ENCODE measurements at regions not wholly inside any gene's neighbourhood (a gene's known extent, or its start where the extent isn't known, plus 50 kb on each side); places are given as distances from the start of the nearest gene placed in this dataset.

DNA sequence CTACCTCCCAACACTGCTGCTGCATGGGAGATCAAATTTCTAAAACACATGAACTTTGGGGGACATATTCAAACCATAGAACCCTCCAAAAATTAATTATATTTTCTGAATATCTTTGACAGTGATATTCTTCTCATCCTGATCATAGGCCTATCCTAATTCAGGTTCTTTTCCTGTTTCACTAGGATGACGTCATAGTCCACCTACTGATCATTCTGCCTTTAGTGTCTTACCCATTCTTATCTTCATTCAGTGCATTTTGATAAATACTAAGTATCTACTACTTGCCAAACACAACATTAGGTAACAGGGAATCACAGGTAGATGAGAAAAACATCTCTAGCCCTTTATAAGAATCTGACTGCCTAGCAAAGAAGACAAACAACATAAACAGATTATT, 179.1 kb upstream of the PRLR start:
- H3K36me3 ChIP-seq = no peaks in the 10 kb centered on the region
- TF ChIP-seq CTCF (IDR thresholded peaks at IDR 0.05) = no peak
- no peak for TF ChIP-seq POLR2A (IDR thresholded peaks at IDR 0.05)
- no peak overlapping the region for H3K4me3 ChIP-seq
- no peaks in the 10 kb centered on the region for H3K4me1 ChIP-seq
- no peaks in the 10 kb centered on the region for H3K9me3 ChIP-seq
- H3K27ac ChIP-seq = no peak overlapping the region
- no peak for DNase-seq
- no peaks in the 10 kb centered on the region for H3K27me3 ChIP-seq

- TF ChIP-seq POLR2A (IDR thresholded peaks at IDR 0.05) = no peak
- TF ChIP-seq CTCF (IDR thresholded peaks at IDR 0.05) = no peak
These were observed 177.9 kb upstream of the PRLR start for GRCh38 chr5:35408146-35408545.

DNA sequence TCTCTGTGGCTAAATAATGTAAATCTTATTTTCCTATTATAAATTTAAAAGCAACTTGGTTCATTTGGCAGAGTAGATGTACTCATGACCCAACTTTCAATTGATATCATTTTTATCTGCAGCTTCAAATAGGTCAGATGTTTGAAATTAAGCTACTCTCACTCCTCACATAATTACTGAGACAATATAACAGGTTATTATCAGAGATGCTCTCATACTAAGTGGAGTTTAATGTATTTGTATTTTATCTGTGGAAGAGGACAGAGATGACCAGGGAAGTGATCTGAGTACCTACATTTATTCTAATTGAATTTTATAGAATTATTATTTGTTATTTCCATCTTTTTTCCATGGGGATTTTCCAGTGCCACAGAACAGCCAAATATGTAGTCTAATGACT, 177.4 kb upstream of the PRLR start:
- no peaks in the 10 kb centered on the region for H3K4me1 ChIP-seq
- H3K27me3 ChIP-seq = no peaks in the 10 kb centered on the region
- no peaks in the 10 kb centered on the region for H3K36me3 ChIP-seq
- DNase-seq = no peak
- no peak overlapping the region for H3K4me3 ChIP-seq
- TF ChIP-seq CTCF (IDR thresholded peaks at IDR 0.05) (no peak), POLR2A (IDR thresholded peaks at IDR 0.05) (no peak)
- no peak overlapping the region for H3K27ac ChIP-seq
- H3K9me3 ChIP-seq = no peaks in the 10 kb centered on the region

More at GRCh38 chr5:35408146-35408545, 177.9 kb upstream of the PRLR start:
- H3K9me3 ChIP-seq = no peaks in the 10 kb centered on the region
- H3K27ac ChIP-seq = no peak overlapping the region
- no peaks in the 10 kb centered on the region for H3K4me1 ChIP-seq
- no peak for DNase-seq
- H3K4me3 ChIP-seq = no peak overlapping the region
- H3K36me3 ChIP-seq = no peaks in the 10 kb centered on the region
- no peaks in the 10 kb centered on the region for H3K27me3 ChIP-seq

- DNase-seq = no peak
- no peaks in the 10 kb centered on the region for H3K36me3 ChIP-seq
- no peak for TF ChIP-seq CTCF (IDR thresholded peaks at IDR 0.05)
- TF ChIP-seq POLR2A (IDR thresholded peaks at IDR 0.05) = no peak
- no peak overlapping the region for H3K27ac ChIP-seq
- H3K4me1 ChIP-seq = no peaks in the 10 kb centered on the region
- no peaks in the 10 kb centered on the region for H3K9me3 ChIP-seq
- no peak overlapping the region for H3K4me3 ChIP-seq
- no peaks in the 10 kb centered on the region for H3K27me3 ChIP-seq
These were observed 175.7 kb upstream of the PRLR start for GRCh38 chr5:35405938-35406337.

DNA sequence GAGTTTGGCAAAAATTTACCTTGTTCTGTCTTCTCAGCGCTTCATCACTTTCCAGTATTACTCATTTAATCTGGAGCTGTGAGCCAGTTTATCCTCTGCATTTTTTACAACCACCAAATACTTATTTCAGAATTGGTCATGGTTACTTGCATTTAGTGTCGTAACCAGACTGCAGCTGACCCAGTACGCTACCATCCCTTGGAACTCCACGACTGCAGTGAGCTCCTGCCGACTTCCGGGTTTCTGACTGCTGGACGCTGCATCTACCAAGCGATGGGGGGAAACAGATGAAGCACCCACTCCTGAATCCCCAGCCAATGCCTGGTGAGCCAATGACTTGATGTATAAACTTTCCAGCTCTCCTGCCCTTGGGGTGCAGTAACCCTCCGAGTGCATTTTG, 174.4 kb upstream of the PRLR start:
- no peak for DNase-seq

More for the DNA sequence above, 174.4 kb upstream of the PRLR start:
- Histone ChIP-seq H3K4me3 (no peak overlapping the region), H3K9me3 (no peaks in the 10 kb centered on the region), H3K4me1 (no peaks in the 10 kb centered on the region), H3K36me3 (no peaks in the 10 kb centered on the region), H3K27ac (no peak overlapping the region), H3K27me3 (no peaks in the 10 kb centered on the region)
- TF ChIP-seq POLR2A (IDR thresholded peaks at IDR 0.05) (no peak), CTCF (IDR thresholded peaks at IDR 0.05) (no peak)

Measured in Peyer's patch (tissue), 4 donors.